Thymus (tissue), 11 donors: ENCODE measurements at regions not wholly inside any gene's neighbourhood (a gene's known extent, or its start where the extent isn't known, plus 50 kb on each side); places are given as distances from the start of the nearest gene placed in this dataset.

Source experiments
- DNase-seq, 9 donors: peaks; one replicate each; pipeline ENCODE4 v3.0.0-alpha.2; 2013; ENCODE audit warnings: low spot score in 9 of 9, low read depth in 6 of 9, missing footprints in 1 of 9
- H3K27ac ChIP-seq, 2 donors: one replicate each; pipeline ENCODE4 v1.5.1; 2013; ENCODE audit warnings: control low read depth in 1 of 2, low read depth in 1 of 2, low read length in 1 of 2, mild to moderate bottlenecking in 1 of 2, moderate library complexity in 1 of 2
- H3K27me3 ChIP-seq, 2 donors: one replicate each; pipeline ENCODE4 v1.5.1; 2013; ENCODE audit warnings: low read length in 1 of 2; ENCODE audit not compliant: control insufficient read depth in 2 of 2, insufficient read depth in 1 of 2
- H3K36me3 ChIP-seq, 2 donors: one replicate each; pipeline ENCODE4 v1.5.1; 2013; ENCODE audit warnings: low read length in 1 of 2, mild to moderate bottlenecking in 1 of 2, moderate library complexity in 1 of 2; ENCODE audit not compliant: control insufficient read depth in 2 of 2, insufficient read depth in 2 of 2
- H3K4me1 ChIP-seq, 2 donors: one replicate each; pipeline ENCODE4 v1.5.1; 2013; ENCODE audit warnings: low read length in 2 of 2; ENCODE audit not compliant: control insufficient read depth in 2 of 2, insufficient read depth in 2 of 2
- H3K4me3 ChIP-seq, 2 donors: one replicate each; pipeline ENCODE4 v1.5.1; 2013; ENCODE audit warnings: low read length in 2 of 2, control low read depth in 1 of 2, mild to moderate bottlenecking in 1 of 2
- H3K9me3 ChIP-seq, 2 donors: one replicate each; pipeline ENCODE4 v1.5.1; 2013; ENCODE audit warnings: low read length in 1 of 2, mild to moderate bottlenecking in 1 of 2; ENCODE audit not compliant: control insufficient read depth in 2 of 2, insufficient read depth in 1 of 2
- WGBS: extraction: QIAGEN DNeasy Blood & Tissue Kit; methylation state at CpG from one replicate; pipeline ENCODE4 v1.1.7; 2013; 5-methylcytosine and 5-hydroxymethylcytosine counted together
- donor health status: healthy.

DNA sequence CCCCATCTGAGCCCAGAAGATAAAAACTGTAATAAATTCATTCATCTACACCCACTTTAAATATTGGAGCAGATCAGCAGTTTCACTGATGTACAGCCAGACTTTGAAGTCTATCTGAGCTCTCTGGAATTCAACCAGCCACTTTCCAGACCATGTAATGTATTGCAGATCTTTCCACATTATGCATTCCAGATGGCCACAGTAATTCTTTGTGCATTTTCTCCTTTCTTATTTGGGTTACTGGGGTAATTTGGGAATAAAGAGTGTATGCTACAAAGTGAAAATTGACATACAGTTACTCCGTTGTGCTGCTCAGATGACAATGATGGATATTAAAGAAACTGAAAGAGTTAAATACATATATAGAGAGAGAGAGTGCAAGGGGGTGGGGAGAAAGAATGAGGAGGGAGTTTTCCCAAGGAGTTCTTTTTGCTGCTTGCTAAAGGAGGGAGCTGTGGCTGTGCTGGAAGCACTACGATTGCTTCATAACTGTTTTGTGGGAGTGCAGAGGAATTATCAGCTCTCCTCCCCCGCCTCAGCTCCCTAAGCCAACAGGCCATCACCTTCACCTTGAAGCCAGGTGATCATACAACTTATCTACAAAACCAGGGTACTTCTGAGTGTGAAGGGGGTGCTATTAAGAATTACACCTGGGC, 152.8 kb downstream of the GAS1 start:
- Histone ChIP-seq H3K36me3 (no peaks in the 10 kb centered on the region), H3K4me1 (no peaks in the 10 kb centered on the region), H3K9me3 (no peaks in the 10 kb centered on the region), H3K27me3 (no peaks in the 10 kb centered on the region), H3K4me3 (no peak overlapping the region), H3K27ac (no peak overlapping the region)
- DNase-seq, result no peak
- 75% methylated on average over 3 of the region's 3 CpGs for WGBS

DNA sequence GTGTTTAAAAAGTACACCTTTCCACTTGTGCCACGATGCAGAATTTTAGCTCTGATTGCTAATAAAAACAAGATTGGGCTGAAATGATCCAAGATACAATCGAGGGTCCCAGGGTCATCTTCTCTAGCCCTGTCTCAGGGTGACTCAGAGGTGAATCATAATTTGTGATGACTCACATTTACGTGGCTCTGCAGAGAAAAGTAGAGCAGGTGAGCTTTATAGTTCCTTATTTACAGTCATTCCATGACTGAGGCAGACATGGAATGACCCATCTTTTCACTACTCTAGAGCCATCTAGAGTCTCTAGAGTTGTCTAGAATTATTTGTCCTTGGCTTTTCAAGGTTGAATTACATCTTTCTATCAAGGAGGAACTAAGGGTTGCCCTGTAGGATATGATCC, 155.2 kb downstream of the GAS1 start:
- WGBS, result 86% methylated on average over 3 of the region's 3 CpGs

DNA sequence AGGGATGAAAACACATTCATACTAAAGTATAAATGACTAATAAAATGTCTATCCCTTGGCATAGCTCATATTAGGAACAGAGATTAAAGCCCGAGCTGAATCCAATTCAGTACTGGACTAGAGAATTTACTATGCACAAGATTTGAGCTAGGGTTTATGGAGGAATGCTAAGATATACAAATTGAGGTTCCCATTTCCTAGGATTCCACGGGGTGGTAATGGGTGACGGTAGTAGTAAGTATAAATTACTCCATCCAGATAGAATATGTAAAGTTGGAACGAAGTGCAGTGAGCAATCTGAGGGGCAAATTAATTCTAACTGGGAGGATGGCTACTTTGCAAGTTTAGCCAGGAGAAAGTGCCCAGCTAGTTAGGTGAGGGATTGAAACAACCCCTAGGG, 156.5 kb downstream of the GAS1 start:
- WGBS, result 90% methylated on average over 4 of the region's 4 CpGs
- Histone ChIP-seq H3K27me3 (no peaks in the 10 kb centered on the region), H3K27ac (no peak overlapping the region), H3K36me3 (no peaks in the 10 kb centered on the region), H3K9me3 (no peaks in the 10 kb centered on the region), H3K4me3 (no peak overlapping the region), H3K4me1 (no peaks in the 10 kb centered on the region)
- no peak for DNase-seq

More for the DNA sequence above, 155.2 kb downstream of the GAS1 start:
- Histone ChIP-seq H3K4me1 (no peaks in the 10 kb centered on the region), H3K4me3 (no peak overlapping the region), H3K27me3 (no peaks in the 10 kb centered on the region), H3K9me3 (no peaks in the 10 kb centered on the region), H3K36me3 (no peaks in the 10 kb centered on the region), H3K27ac (no peak overlapping the region)
- no peak for DNase-seq

DNA sequence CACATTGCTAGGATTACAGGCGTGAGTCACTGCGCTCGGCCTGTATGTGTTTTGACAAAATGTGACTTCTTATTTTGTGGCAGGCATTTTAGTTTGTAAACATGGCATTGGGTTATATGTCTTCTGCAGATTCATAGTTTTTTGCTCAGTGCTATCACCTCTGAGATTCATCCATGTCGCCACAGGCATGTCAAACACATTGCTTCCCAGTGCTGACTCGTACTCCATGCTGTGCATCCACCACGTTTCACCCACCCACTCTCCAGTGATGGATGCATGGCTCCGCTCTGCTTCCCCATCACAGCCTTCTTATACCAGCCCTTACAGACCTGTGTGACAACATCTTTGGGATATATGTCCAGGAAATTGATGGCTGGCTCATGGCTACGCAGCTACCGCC, 158.8 kb downstream of the GAS1 start:
- Histone ChIP-seq H3K36me3 (no peaks in the 10 kb centered on the region), H3K27me3 (no peaks in the 10 kb centered on the region), H3K4me3 (no peak overlapping the region), H3K4me1 (no peaks in the 10 kb centered on the region), H3K9me3 (no peaks in the 10 kb centered on the region), H3K27ac (no peak overlapping the region)
- WGBS, result 88% methylated on average over 9 of the region's 9 CpGs
- DNase-seq, result no peak

DNA sequence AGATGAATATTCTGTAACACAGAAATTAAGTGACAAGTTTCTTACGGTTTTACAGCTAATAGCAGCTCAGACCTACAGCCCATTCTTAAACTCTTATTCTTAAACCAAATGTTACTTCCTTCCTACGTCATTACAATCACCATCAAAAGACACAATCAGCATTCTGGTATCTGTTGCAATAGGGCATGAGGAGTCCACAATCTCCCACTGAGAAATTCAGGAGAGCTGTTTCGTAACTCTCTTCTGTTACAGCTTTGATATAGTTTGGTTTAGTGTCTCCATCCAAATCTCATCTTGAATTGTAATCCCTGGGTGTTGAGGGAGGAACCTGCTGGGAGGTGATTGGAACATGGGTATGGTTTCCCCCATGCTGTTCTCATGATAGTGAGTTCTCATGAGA, 163.4 kb downstream of the GAS1 start:
- H3K9me3 ChIP-seq, result no peaks in the 10 kb centered on the region
- H3K27me3 ChIP-seq, result no peaks in the 10 kb centered on the region
- WGBS, result 92% methylated on average over 3 of the region's 3 CpGs
- H3K4me1 ChIP-seq, result no peaks in the 10 kb centered on the region
- no peak overlapping the region for H3K27ac ChIP-seq
- H3K36me3 ChIP-seq, result no peaks in the 10 kb centered on the region
- H3K4me3 ChIP-seq, result no peak overlapping the region
- DNase-seq, result no peak

DNA sequence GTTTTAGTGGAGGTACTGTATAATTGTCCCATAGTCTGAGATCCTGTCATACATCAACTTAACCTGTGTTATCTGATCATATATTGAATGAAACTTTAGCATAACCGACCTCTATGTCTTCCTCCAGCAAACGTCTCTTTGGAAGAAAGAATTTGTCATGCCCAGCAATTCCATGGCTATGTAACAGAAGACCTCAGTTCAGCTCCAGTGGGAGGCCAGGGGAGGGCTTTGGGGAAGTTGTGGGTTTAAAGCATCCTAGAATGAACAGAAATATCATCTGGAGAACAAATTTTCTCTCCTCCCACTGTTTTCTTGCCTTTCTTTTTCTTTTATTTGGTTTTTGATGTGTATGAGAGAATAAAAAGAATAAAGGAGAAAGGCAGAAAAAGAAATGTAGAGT, 164.5 kb downstream of the GAS1 start:
- DNase-seq, result no peak
- no peaks in the 10 kb centered on the region for H3K4me1 ChIP-seq
- H3K9me3 ChIP-seq, result no peaks in the 10 kb centered on the region
- no peak overlapping the region for H3K4me3 ChIP-seq
- 79% methylated on average over 2 of the region's 2 CpGs for WGBS
- no peak overlapping the region for H3K27ac ChIP-seq
- H3K36me3 ChIP-seq, result no peaks in the 10 kb centered on the region
- no peaks in the 10 kb centered on the region for H3K27me3 ChIP-seq

DNA sequence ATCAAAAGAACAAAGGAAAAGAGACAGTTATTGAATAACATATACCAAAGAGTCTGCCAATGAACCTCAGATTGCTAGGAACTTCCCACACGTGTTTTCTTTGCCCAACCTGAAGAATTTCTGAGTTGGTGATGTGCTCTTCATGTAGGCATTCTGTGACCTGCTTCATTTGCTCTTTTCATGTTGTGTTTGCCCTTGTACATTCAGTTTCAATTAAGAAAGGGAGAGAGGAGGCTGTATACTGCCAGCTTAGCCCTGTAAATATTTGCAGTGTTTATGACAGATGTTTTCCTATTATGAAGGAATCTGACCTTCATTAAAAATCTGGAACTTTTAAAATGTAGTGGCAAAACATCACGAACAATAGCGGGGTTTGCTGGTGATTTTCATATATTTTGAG, 168.5 kb downstream of the GAS1 start:
- DNase-seq, result no peak
- no peaks in the 10 kb centered on the region for H3K36me3 ChIP-seq
- H3K4me1 ChIP-seq, result no peaks in the 10 kb centered on the region
- no peak overlapping the region for H3K27ac ChIP-seq
- 75% methylated on average over 3 of the region's 3 CpGs for WGBS
- no peaks in the 10 kb centered on the region for H3K9me3 ChIP-seq
- no peak overlapping the region for H3K4me3 ChIP-seq
- H3K27me3 ChIP-seq, result no peaks in the 10 kb centered on the region

DNA sequence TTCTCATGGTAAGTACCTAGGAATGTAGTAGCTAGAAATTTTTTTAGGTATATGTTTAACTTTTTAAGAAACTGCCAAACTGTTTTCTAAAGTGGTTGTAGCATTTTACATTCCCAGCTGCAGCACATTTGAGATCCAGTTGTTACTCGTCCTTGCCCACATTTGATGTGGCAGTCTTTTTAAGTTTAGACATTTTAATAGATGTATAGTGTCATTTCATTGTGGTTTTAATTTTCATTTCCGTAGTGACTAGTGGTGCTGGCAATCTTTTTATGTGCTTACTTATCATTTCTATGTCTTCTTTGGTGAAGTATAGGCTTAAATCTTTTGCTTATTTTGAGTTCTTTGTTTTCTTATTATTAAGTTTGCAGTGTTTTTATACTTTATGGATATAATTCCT, 171.6 kb downstream of the GAS1 start:
- no peaks in the 10 kb centered on the region for H3K36me3 ChIP-seq
- 66% methylated on average over 2 of the region's 2 CpGs for WGBS

DNA sequence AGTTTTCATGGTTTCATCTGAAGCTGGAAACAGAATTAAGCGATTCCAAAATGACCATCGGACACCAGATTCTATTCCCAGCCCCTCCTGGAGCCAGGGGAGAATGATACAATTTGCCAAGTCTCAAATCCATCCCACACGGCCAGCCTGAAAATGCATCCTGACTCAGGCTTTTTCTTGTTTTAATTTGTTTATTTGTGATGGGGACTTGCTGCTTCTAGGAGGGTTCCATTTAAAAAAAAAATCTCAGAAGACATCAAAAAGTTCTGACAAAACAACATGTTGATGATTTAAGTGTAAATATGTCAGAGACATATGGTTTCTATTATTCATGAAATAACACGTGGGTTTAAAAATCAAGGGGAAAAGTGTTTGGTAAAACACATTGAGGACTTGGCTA, 173.2 kb downstream of the GAS1 start:
- DNase-seq, result no peak
- Histone ChIP-seq H3K27me3 (no peaks in the 10 kb centered on the region), H3K4me1 (no peaks in the 10 kb centered on the region), H3K27ac (no peak overlapping the region), H3K4me3 (no peak overlapping the region), H3K36me3 (no peaks in the 10 kb centered on the region), H3K9me3 (no peaks in the 10 kb centered on the region)
- 78% methylated on average over 4 of the region's 4 CpGs for WGBS

More for the DNA sequence above, 171.6 kb downstream of the GAS1 start:
- no peak overlapping the region for H3K27ac ChIP-seq
- no peaks in the 10 kb centered on the region for H3K9me3 ChIP-seq
- H3K27me3 ChIP-seq, result no peaks in the 10 kb centered on the region
- H3K4me3 ChIP-seq, result no peak overlapping the region
- H3K4me1 ChIP-seq, result no peaks in the 10 kb centered on the region
- no peak for DNase-seq
